IMR-90 (cell line): ENCODE measurements at regions not wholly inside any gene's neighbourhood (a gene's known extent, or its start where the extent isn't known, plus 50 kb on each side); places are given as distances from the start of the nearest gene placed in this dataset.

Experiments
- CTCF ChIP-seq: conservative IDR thresholded peaks from 2 replicates; pipeline ENCODE4 v1.5.1; 2012; ENCODE audit warnings: mild to moderate bottlenecking, low read depth, low read length, improper control_type of control experiment
- MXI1 ChIP-seq: IDR thresholded peaks from 2 replicates; pipeline ENCODE4 v1.6.1; 2012; ENCODE audit warnings: low read depth, mild to moderate bottlenecking, low read length, moderate library complexity, borderline replicate concordance
- POLR2A ChIP-seq: IDR thresholded peaks from 2 replicates; pipeline ENCODE4 v1.6.1; 2012; ENCODE audit warnings: mild to moderate bottlenecking, low read depth, low read length
- RAD21 ChIP-seq: IDR thresholded peaks from 2 replicates; pipeline ENCODE4 v1.6.1; 2012; ENCODE audit warnings: low read length, improper control_type of control experiment
- RCOR1 ChIP-seq: IDR thresholded peaks from 2 replicates; pipeline ENCODE4 v1.6.1; 2012; ENCODE audit warnings: mild to moderate bottlenecking, low read length, improper control_type of control experiment; ENCODE audit not compliant: insufficient replicate concordance
- TF ChIP-seq, protein P1 (sequence below): fragments of 150-350 bp; IDR thresholded peaks from 2 replicates; pipeline ENCODE4 v1.6.1; 2017; ENCODE audit warnings: mild to moderate bottlenecking, antibody characterized with exemption, low read length, low read depth

DNA sequence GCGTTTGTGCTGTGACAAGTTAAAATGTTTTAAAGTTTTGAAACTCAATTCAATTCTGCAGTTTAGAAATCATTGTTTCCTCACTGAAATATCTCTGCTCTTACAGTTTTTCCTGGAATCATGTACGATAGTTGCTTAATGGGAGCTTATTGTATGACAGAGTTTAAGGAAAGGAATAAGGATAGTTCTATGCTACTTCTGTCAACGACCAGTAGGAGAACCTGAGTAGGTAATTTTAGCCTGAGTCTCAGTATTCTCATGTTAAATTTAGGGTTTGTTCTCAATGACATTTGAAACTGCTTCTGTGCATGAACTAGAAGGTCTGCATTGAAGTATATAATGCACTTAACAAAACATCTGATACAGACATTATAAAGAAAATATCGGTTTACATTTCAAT, 361.1 kb downstream of the CPS1 start:
- TF ChIP-seq RCOR1: no peak
- TF ChIP-seq CTCF: no peak
- TF ChIP-seq, protein P1, sequence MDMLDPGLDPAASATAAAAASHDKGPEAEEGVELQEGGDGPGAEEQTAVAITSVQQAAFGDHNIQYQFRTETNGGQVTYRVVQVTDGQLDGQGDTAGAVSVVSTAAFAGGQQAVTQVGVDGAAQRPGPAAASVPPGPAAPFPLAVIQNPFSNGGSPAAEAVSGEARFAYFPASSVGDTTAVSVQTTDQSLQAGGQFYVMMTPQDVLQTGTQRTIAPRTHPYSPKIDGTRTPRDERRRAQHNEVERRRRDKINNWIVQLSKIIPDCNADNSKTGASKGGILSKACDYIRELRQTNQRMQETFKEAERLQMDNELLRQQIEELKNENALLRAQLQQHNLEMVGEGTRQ: no peak
- no peak for TF ChIP-seq MXI1
- no peak for TF ChIP-seq POLR2A
- no peak for TF ChIP-seq RAD21
